ENCODE measurements at regions not wholly inside any gene's neighbourhood (a gene's known extent, or its start where the extent isn't known, plus 50 kb on each side); places are given as distances from the start of the nearest gene placed in this dataset.

DNA sequence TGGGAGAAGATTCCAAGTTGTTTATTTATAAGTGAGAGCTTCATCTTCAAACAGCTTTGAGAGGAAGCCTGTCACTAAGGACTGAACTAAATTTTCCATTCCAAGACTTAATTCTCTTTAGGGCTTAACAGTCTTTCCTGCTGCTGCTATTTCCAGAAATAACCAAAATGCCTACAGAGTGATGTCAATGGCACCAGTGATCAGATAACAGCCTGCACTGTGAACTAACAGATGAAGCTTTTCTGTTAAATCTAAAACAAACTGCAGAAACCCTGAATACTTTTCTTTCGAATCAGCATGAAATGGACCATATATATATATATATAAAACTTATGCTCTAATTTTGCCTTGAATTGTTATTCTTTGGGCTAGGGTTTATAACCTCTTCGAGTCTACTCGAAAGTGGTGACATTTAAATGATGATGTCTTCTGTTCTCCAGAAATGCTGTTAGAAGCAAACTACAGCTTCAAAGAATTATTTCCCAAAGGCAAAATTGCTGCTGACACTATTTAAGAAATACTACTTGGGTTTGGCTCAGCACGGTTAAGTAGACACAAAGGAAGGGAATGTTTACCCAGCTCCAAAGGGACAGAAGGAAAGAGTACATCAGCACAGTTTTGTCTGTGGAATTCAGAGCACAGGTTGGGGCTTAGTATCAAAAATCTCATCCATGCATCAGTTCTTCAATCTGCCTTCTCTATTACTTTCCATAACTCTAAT lies 238.5 kb upstream of the LRRN1 start:
- Histone ChIP-seq H3K79me2 (ENCODE audit: control insufficient read depth, insufficient read depth, low read length) (no peaks in the 10 kb centered on the region), H3K9ac (ENCODE audit: low read length) (no peak overlapping the region), H3K27me3 (replicated peaks in 1 of 4; ENCODE audit: control extremely low read depth in 1 of 4, control insufficient read depth in 3 of 4, insufficient read depth in 4 of 4, low read length in 3 of 4) (peaks cover 0 to 3% (median under 1%) of the 10 kb centered on the region in 4 experiments), H3K4me2 (replicated peaks; ENCODE audit: low read depth, low read length, poor library complexity, severe bottlenecking) (no peak overlapping the region), H3K36me3 (replicated peaks in 1 of 2; ENCODE audit: control extremely low read depth in 1 of 2, control insufficient read depth in 1 of 2, extremely low read depth in 1 of 2, insufficient read depth in 2 of 2, low read length in 1 of 2) (no peaks in the 10 kb centered on the region), H2AFZ (ENCODE audit: insufficient read depth, low read depth, low read length, poor library complexity, severe bottlenecking) (no peak overlapping the region), H3K4me1 (ENCODE audit: control insufficient read depth in 2 of 2, insufficient read depth in 2 of 2, low read length in 2 of 2) (no peaks in the 10 kb centered on the region), H3K4me3 (ENCODE audit: control extremely low read depth in 1 of 5, extremely low read depth in 1 of 5, insufficient read depth in 1 of 5, low read depth in 2 of 5, low read length in 4 of 5) (no peak overlapping the region), H3K27ac (ENCODE audit: low read length in 2 of 2) (no peak overlapping the region), H4K20me1 (ENCODE audit: control insufficient read depth, insufficient read depth, low read length, poor library complexity, severe bottlenecking) (no peaks in the 10 kb centered on the region), H3K9me3 (ENCODE audit: control extremely low read depth in 1 of 3, control insufficient read depth in 2 of 3, insufficient read depth in 1 of 3, low read length in 2 of 3) (no peaks in the 10 kb centered on the region)
- Mint-ChIP-seq H3K4me3 (no peak overlapping the region), H3K27ac (no peak overlapping the region), H3K27me3 (no peaks in the 10 kb centered on the region), H3K4me1 (no peaks in the 10 kb centered on the region), H3K9me3 (ENCODE audit: insufficient read depth) (peaks cover 6% of the 10 kb centered on the region)
- CTCF ChIA-PET: no interaction called here
- DNase-seq (no peak), ATAC-seq (ENCODE audit: low read depth) (no peak)
- WGBS (ENCODE audit: insufficient coverage): no CpG with 5 or more reads among the region's 4 CpGs
- POLR2A ChIA-PET: no interaction called here
- intact Hi-C loops (cut with micrococcal nuclease): no loop called here
- TF ChIP-seq, protein P1, sequence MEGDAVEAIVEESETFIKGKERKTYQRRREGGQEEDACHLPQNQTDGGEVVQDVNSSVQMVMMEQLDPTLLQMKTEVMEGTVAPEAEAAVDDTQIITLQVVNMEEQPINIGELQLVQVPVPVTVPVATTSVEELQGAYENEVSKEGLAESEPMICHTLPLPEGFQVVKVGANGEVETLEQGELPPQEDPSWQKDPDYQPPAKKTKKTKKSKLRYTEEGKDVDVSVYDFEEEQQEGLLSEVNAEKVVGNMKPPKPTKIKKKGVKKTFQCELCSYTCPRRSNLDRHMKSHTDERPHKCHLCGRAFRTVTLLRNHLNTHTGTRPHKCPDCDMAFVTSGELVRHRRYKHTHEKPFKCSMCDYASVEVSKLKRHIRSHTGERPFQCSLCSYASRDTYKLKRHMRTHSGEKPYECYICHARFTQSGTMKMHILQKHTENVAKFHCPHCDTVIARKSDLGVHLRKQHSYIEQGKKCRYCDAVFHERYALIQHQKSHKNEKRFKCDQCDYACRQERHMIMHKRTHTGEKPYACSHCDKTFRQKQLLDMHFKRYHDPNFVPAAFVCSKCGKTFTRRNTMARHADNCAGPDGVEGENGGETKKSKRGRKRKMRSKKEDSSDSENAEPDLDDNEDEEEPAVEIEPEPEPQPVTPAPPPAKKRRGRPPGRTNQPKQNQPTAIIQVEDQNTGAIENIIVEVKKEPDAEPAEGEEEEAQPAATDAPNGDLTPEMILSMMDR (IDR thresholded peaks at IDR 0.05): no peak
- TF ChIP-seq EZH2 (IDR thresholded peaks at IDR 0.05; ENCODE audit: borderline replicate concordance, insufficient read depth, low read depth, low read length, poor library complexity, severe bottlenecking): no peak

- Histone ChIP-seq H4K20me1 (ENCODE audit: control insufficient read depth, insufficient read depth, low read length, poor library complexity, severe bottlenecking) (no peaks in the 10 kb centered on the region), H3K27me3 (replicated peaks in 1 of 4; ENCODE audit: control extremely low read depth in 1 of 4, control insufficient read depth in 3 of 4, insufficient read depth in 4 of 4, low read length in 3 of 4) (peaks cover 0 to 2% (median 0%) of the 10 kb centered on the region in 4 experiments), H3K9me3 (ENCODE audit: control extremely low read depth in 1 of 3, control insufficient read depth in 2 of 3, insufficient read depth in 1 of 3, low read length in 2 of 3) (no peaks in the 10 kb centered on the region), H3K4me2 (replicated peaks; ENCODE audit: low read depth, low read length, poor library complexity, severe bottlenecking) (no peak overlapping the region), H3K79me2 (ENCODE audit: control insufficient read depth, insufficient read depth, low read length) (no peaks in the 10 kb centered on the region), H3K4me3 (ENCODE audit: control extremely low read depth in 1 of 5, extremely low read depth in 1 of 5, insufficient read depth in 1 of 5, low read depth in 2 of 5, low read length in 4 of 5) (no peak overlapping the region), H2AFZ (ENCODE audit: insufficient read depth, low read depth, low read length, poor library complexity, severe bottlenecking) (no peak overlapping the region), H3K4me1 (ENCODE audit: control insufficient read depth in 2 of 2, insufficient read depth in 2 of 2, low read length in 2 of 2) (no peaks in the 10 kb centered on the region), H3K9ac (ENCODE audit: low read length) (no peak overlapping the region), H3K27ac (ENCODE audit: low read length in 2 of 2) (no peak overlapping the region), H3K36me3 (replicated peaks in 1 of 2; ENCODE audit: control extremely low read depth in 1 of 2, control insufficient read depth in 1 of 2, extremely low read depth in 1 of 2, insufficient read depth in 2 of 2, low read length in 1 of 2) (no peaks in the 10 kb centered on the region)
- no peak for TF ChIP-seq EZH2 (IDR thresholded peaks at IDR 0.05; ENCODE audit: borderline replicate concordance, insufficient read depth, low read depth, low read length, poor library complexity, severe bottlenecking)
- TF ChIP-seq, protein P1 (IDR thresholded peaks at IDR 0.05): no peak
- no peak for DNase-seq
- no CpG with 5 or more reads among the region's 2 CpGs for WGBS (ENCODE audit: insufficient coverage)
- ATAC-seq (ENCODE audit: low read depth): no peak
- Mint-ChIP-seq H3K4me1 (no peaks in the 10 kb centered on the region), H3K9me3 (ENCODE audit: insufficient read depth) (peaks cover 6% of the 10 kb centered on the region), H3K4me3 (no peak overlapping the region), H3K27me3 (no peaks in the 10 kb centered on the region), H3K27ac (no peak overlapping the region)
- ChIA-PET POLR2A (no interaction called here), CTCF (no interaction called here)
- intact Hi-C loops (cut with micrococcal nuclease): no loop called here
Measured at GRCh38 chr3:3559786-3560185, 239.4 kb upstream of the LRRN1 start.

Measured in B cell (primary cell).